Panc1 (cell line): ENCODE measurements at regions not wholly inside any gene's neighbourhood (a gene's known extent, or its start where the extent isn't known, plus 50 kb on each side); places are given as distances from the start of the nearest gene placed in this dataset.

Source experiments
- ATAC-seq: fragments of 200-7000 bp; cut with Tn5 transposase; 2 replicates; pipeline ENCODE4 v1.9.1; 2020; ENCODE audit warnings: mild to moderate bottlenecking, moderate library complexity
- BruUV-seq: library from RNA; stranded (reverse); fragments of 400-500 nt; replicated peaks from 2 replicates; lab custom pipeline; 2021; lab: Mats Ljungman, UMichigan
- CTCF ChIA-PET: fragments of 300-600 bp; sonication (Branson Sonifier 250); formaldehyde crosslinking; loops from one replicate; lab custom pipeline; 2022; ENCODE audit warnings: antibody characterized with exemption; lab: Charles Lee
- POLR2A ChIA-PET: fragments of 300-600 bp; sonication (Branson Sonifier 250); formaldehyde crosslinking; loops from one replicate; lab custom pipeline; 2022; ENCODE audit warnings: antibody characterized with exemption; lab: Charles Lee
- DNase-seq: peaks from one replicate; pipeline ENCODE4 v3.0.0-alpha.2; 2010; ENCODE audit warnings: low read depth, low spot score
- H3K27ac ChIP-seq: 2 replicates; pipeline ENCODE4 v1.5.1; 2011; ENCODE audit warnings: mild to moderate bottlenecking, low read length, inconsistent platforms
- H3K27me3 ChIP-seq: fragments of 200-500 bp; sonication (Bioruptor generic); 2 replicates; pipeline ENCODE4 v1.6.0; 2014; ENCODE audit warnings: low read length, inconsistent platforms; ENCODE audit not compliant: control insufficient read depth, insufficient read depth
- H3K36me3 ChIP-seq: fragments of 200-500 bp; sonication (Bioruptor generic); 2 replicates; pipeline ENCODE4 v1.5.1; 2014; ENCODE audit warnings: inconsistent platforms, mild to moderate bottlenecking, low read length, moderate library complexity; ENCODE audit not compliant: control insufficient read depth, insufficient read depth
- H3K4me1 ChIP-seq: 2 replicates; pipeline ENCODE4 v1.5.1; 2011; ENCODE audit warnings: inconsistent platforms, mild to moderate bottlenecking, low read length, moderate library complexity; ENCODE audit not compliant: control insufficient read depth, insufficient read depth
- H3K4me3 ChIP-seq, 2 experiments: 2 replicates each; pipeline ENCODE4 v1.5.1; 2011 to 2012; ENCODE audit warnings: low read depth in 2 of 2, low read length in 2 of 2, mild to moderate bottlenecking in 2 of 2, inconsistent platforms in 1 of 2, moderate library complexity in 1 of 2
- H3K9me3 ChIP-seq: fragments of 200-500 bp; sonication (Bioruptor generic); 2 replicates; pipeline ENCODE4 v1.5.1; 2014; ENCODE audit warnings: low read depth, mild to moderate bottlenecking, inconsistent platforms, low read length, moderate library complexity; ENCODE audit not compliant: control insufficient read depth, insufficient read depth
- POLR2AphosphoS5 ChIP-seq: IDR thresholded peaks from 2 replicates; pipeline ENCODE4 v1.6.1; 2012; ENCODE audit warnings: mild to moderate bottlenecking, low read depth, low read length, moderate library complexity
- REST ChIP-seq, 2 experiments: IDR thresholded peaks; 2 replicates each; pipeline ENCODE4 v1.6.1; 2011 to 2012; ENCODE audit warnings: low read depth in 2 of 2, control low read depth in 1 of 2, low read length in 1 of 2, mild to moderate bottlenecking in 1 of 2, moderate library complexity in 1 of 2; ENCODE audit not compliant: insufficient read depth in 1 of 2
- SIN3A ChIP-seq: IDR thresholded peaks from 2 replicates; pipeline ENCODE4 v1.6.1; 2012; ENCODE audit warnings: low read depth, mild to moderate bottlenecking, low read length, moderate library complexity, borderline replicate concordance; ENCODE audit not compliant: insufficient read depth
- TCF7L2 ChIP-seq: IDR thresholded peaks from 2 replicates; pipeline ENCODE4 v1.6.1; 2011; ENCODE audit warnings: mild to moderate bottlenecking, low read depth, low read length, inconsistent platforms
- in situ Hi-C: cut with HindIII; loops from 2 replicates; pipeline ENCODE4 v1.10.0; 2016; ENCODE audit warnings: low sequenced_read_pairs, low pct_unique_long_range_greater_than_20kb
- intact Hi-C: fragments of 100-400 bp; cut with micrococcal nuclease; formaldehyde crosslinking; loops from one replicate; pipeline ENCODE4 v1.10.0; 2022; ENCODE audit not compliant: unreplicated experiment
- TF ChIP-seq, protein P1 (sequence below): fragments of 450-650 bp; IDR thresholded peaks from 2 replicates; pipeline ENCODE4 v1.5.1; 2017; ENCODE audit warnings: mild to moderate bottlenecking

GRCh38 chr2:143901185-143901842 lies 618.6 kb downstream of the ZEB2 start:
- no peaks in the 10 kb centered on the region for H3K4me1 ChIP-seq
- intact Hi-C loops (no loop called here), in situ Hi-C loops (no loop called here)
- no peak for TF ChIP-seq TCF7L2
- TF ChIP-seq REST (IDR thresholded peaks at IDR 0.05; ENCODE audit: insufficient read depth in 1 of 2, low read depth in 2 of 2, low read length in 1 of 2) = no peak
- no peak for TF ChIP-seq SIN3A
- TF ChIP-seq, protein P1, sequence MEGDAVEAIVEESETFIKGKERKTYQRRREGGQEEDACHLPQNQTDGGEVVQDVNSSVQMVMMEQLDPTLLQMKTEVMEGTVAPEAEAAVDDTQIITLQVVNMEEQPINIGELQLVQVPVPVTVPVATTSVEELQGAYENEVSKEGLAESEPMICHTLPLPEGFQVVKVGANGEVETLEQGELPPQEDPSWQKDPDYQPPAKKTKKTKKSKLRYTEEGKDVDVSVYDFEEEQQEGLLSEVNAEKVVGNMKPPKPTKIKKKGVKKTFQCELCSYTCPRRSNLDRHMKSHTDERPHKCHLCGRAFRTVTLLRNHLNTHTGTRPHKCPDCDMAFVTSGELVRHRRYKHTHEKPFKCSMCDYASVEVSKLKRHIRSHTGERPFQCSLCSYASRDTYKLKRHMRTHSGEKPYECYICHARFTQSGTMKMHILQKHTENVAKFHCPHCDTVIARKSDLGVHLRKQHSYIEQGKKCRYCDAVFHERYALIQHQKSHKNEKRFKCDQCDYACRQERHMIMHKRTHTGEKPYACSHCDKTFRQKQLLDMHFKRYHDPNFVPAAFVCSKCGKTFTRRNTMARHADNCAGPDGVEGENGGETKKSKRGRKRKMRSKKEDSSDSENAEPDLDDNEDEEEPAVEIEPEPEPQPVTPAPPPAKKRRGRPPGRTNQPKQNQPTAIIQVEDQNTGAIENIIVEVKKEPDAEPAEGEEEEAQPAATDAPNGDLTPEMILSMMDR = no peak
- TF ChIP-seq POLR2AphosphoS5 = no peak
- no TSS peak for BruUV-seq
- ATAC-seq = no peak
- H3K27ac ChIP-seq = no peak overlapping the region
- ChIA-PET POLR2A (no interaction called here), CTCF (no interaction called here)
- no peaks in the 10 kb centered on the region for H3K27me3 ChIP-seq
- DNase-seq = no peak
- no peaks in the 10 kb centered on the region for H3K9me3 ChIP-seq
- H3K36me3 ChIP-seq = no peaks in the 10 kb centered on the region
- H3K4me3 ChIP-seq = no peak overlapping the region

GRCh38 chr2:143899987-143900386 lies 619.9 kb downstream of the ZEB2 start:
- intact Hi-C loops = no loop called here
- Histone ChIP-seq H3K27ac (no peak overlapping the region), H3K36me3 (no peaks in the 10 kb centered on the region), H3K9me3 (no peaks in the 10 kb centered on the region), H3K4me3 (no peak overlapping the region), H3K4me1 (no peaks in the 10 kb centered on the region), H3K27me3 (no peaks in the 10 kb centered on the region)
- BruUV-seq = no TSS peak
- no peak for DNase-seq
- ChIA-PET CTCF (no interaction called here), POLR2A (no interaction called here)
- in situ Hi-C loops = no loop called here
- TF ChIP-seq TCF7L2 (no peak), POLR2AphosphoS5 (no peak), SIN3A (no peak), REST (IDR thresholded peaks at IDR 0.05; ENCODE audit: insufficient read depth in 1 of 2, low read depth in 2 of 2, low read length in 1 of 2) (no peak)
- TF ChIP-seq, protein P1 = no peak
- ATAC-seq = no peak
